ENCODE measurements at regions not wholly inside any gene's neighbourhood (a gene's known extent, or its start where the extent isn't known, plus 50 kb on each side); places are given as distances from the start of the nearest gene placed in this dataset.

GRCh38 chr2:209236377-209236776 lies 187.5 kb upstream of the MAP2 start:
- TF ChIP-seq EZH2phosphoT487 (IDR thresholded peaks at IDR 0.05; ENCODE audit: borderline replicate concordance): no peak
- TF ChIP-seq, protein P1, sequence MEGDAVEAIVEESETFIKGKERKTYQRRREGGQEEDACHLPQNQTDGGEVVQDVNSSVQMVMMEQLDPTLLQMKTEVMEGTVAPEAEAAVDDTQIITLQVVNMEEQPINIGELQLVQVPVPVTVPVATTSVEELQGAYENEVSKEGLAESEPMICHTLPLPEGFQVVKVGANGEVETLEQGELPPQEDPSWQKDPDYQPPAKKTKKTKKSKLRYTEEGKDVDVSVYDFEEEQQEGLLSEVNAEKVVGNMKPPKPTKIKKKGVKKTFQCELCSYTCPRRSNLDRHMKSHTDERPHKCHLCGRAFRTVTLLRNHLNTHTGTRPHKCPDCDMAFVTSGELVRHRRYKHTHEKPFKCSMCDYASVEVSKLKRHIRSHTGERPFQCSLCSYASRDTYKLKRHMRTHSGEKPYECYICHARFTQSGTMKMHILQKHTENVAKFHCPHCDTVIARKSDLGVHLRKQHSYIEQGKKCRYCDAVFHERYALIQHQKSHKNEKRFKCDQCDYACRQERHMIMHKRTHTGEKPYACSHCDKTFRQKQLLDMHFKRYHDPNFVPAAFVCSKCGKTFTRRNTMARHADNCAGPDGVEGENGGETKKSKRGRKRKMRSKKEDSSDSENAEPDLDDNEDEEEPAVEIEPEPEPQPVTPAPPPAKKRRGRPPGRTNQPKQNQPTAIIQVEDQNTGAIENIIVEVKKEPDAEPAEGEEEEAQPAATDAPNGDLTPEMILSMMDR (conservative IDR thresholded peaks at IDR 0.05; ENCODE audit: low read length): no peak
- no peaks in the 10 kb centered on the region for H3K36me3 ChIP-seq (ENCODE audit: insufficient read depth, low read length)
- H3K27me3 ChIP-seq (ENCODE audit: insufficient read depth, low read length, poor library complexity, severe bottlenecking): no peaks in the 10 kb centered on the region
- no peak overlapping the region for H3K4me3 ChIP-seq (ENCODE audit: low read length, poor library complexity, severe bottlenecking)
- H4K20me1 ChIP-seq (ENCODE audit: insufficient read depth, low read length, poor library complexity, severe bottlenecking): no peaks in the 10 kb centered on the region
- no peaks in the 10 kb centered on the region for H3K9me2 ChIP-seq (replicated peaks; ENCODE audit: low read depth, low read length)
- H3F3A ChIP-seq (ENCODE audit: low read depth): no peaks in the 10 kb centered on the region
- H3K9me3 ChIP-seq (ENCODE audit: insufficient read depth, low read depth, low read length): no peaks in the 10 kb centered on the region
- no peak overlapping the region for H3K4me2 ChIP-seq (ENCODE audit: low read depth, low read length, poor library complexity, severe bottlenecking)
- H2AFZ ChIP-seq (ENCODE audit: low read length): no peak overlapping the region
- no peaks in the 10 kb centered on the region for H3K79me2 ChIP-seq (ENCODE audit: insufficient read depth, low read length)
- no peak overlapping the region for H3K9ac ChIP-seq (ENCODE audit: low read depth, low read length, poor library complexity, severe bottlenecking)
- H3K4me1 ChIP-seq (ENCODE audit: insufficient read depth, low read length, poor library complexity, severe bottlenecking): no peaks in the 10 kb centered on the region

DNA sequence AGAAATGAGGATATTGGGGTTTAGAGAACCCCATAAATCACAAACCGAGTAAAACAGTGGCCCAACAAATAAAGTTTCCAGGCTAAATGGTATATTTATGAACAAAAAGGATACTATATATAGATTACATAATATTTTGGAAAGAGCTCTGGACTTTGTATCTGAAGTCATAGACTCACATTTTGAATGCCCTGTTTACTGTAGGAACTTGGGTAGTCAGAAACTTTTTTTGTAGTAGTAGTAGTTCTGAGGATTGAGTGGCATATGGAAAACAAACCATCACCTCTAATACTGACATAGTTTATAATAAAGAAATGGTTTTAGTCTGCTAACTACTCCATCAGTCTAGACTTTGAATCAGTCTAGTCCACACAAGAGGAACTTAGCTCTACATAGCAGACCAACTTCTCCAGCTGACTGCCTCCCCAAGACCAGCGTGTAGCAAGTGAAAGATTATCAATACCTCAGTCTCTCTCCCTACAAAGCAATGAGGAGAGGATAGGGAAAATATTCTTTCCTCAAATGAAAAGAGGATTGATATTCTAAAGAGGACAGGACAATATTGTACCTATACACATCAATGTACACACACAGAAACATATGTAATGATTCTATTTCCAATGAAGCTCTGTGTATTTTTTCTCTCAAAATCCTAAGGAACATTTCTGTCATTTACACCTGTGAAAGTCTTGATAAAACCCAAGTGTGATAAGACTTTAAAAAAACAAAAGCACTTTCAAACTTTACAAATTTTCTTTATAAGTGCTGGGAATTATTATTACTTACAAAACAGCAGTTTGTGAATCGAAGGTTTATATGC lies 184.9 kb upstream of the MAP2 start:
- no peak overlapping the region for H2AFZ ChIP-seq (ENCODE audit: low read length)
- no peaks in the 10 kb centered on the region for H3K36me3 ChIP-seq (ENCODE audit: insufficient read depth, low read length)
- no peaks in the 10 kb centered on the region for H3K4me1 ChIP-seq (ENCODE audit: insufficient read depth, low read length, poor library complexity, severe bottlenecking)
- no peak overlapping the region for H3K4me2 ChIP-seq (ENCODE audit: low read depth, low read length, poor library complexity, severe bottlenecking)
- H3K4me3 ChIP-seq (ENCODE audit: low read length, poor library complexity, severe bottlenecking): no peak overlapping the region
- no peak for TF ChIP-seq EZH2phosphoT487 (IDR thresholded peaks at IDR 0.05; ENCODE audit: borderline replicate concordance)
- TF ChIP-seq, protein P1 (conservative IDR thresholded peaks at IDR 0.05; ENCODE audit: low read length): no peak
- H3K79me2 ChIP-seq (ENCODE audit: insufficient read depth, low read length): no peaks in the 10 kb centered on the region
- no peaks in the 10 kb centered on the region for H3F3A ChIP-seq (ENCODE audit: low read depth)
- no peak overlapping the region for H3K9ac ChIP-seq (ENCODE audit: low read depth, low read length, poor library complexity, severe bottlenecking)
- H3K9me3 ChIP-seq (ENCODE audit: insufficient read depth, low read depth, low read length): no peaks in the 10 kb centered on the region
- H4K20me1 ChIP-seq (ENCODE audit: insufficient read depth, low read length, poor library complexity, severe bottlenecking): no peaks in the 10 kb centered on the region
- no peaks in the 10 kb centered on the region for H3K27me3 ChIP-seq (ENCODE audit: insufficient read depth, low read length, poor library complexity, severe bottlenecking)
- no peaks in the 10 kb centered on the region for H3K9me2 ChIP-seq (replicated peaks; ENCODE audit: low read depth, low read length)

DNA sequence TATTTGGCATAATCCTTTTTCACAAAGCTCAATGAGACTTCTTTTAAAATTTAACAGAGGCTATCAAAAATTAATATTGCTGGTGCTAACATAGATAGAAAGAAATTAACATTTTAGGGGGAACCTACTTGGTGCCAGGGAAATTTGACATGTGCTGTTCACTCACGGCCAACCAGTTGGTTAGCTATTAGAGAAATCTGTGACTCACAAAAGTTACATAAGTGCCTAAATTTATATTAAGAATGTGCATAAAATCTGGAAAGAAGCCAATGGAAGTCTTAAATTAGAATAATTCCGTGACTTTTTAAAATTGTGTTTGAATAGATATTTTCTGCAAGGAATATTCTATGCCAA lies 184.3 kb upstream of the MAP2 start:
- Histone ChIP-seq H3F3A (ENCODE audit: low read depth) (no peaks in the 10 kb centered on the region), H3K9me3 (ENCODE audit: insufficient read depth, low read depth, low read length) (no peaks in the 10 kb centered on the region), H3K79me2 (ENCODE audit: insufficient read depth, low read length) (no peaks in the 10 kb centered on the region), H3K4me2 (ENCODE audit: low read depth, low read length, poor library complexity, severe bottlenecking) (no peak overlapping the region), H3K9me2 (replicated peaks; ENCODE audit: low read depth, low read length) (no peaks in the 10 kb centered on the region), H4K20me1 (ENCODE audit: insufficient read depth, low read length, poor library complexity, severe bottlenecking) (no peaks in the 10 kb centered on the region), H3K4me1 (ENCODE audit: insufficient read depth, low read length, poor library complexity, severe bottlenecking) (no peaks in the 10 kb centered on the region), H3K36me3 (ENCODE audit: insufficient read depth, low read length) (no peaks in the 10 kb centered on the region), H3K4me3 (ENCODE audit: low read length, poor library complexity, severe bottlenecking) (no peak overlapping the region), H3K27me3 (ENCODE audit: insufficient read depth, low read length, poor library complexity, severe bottlenecking) (no peaks in the 10 kb centered on the region), H2AFZ (ENCODE audit: low read length) (no peak overlapping the region), H3K9ac (ENCODE audit: low read depth, low read length, poor library complexity, severe bottlenecking) (no peak overlapping the region)
- TF ChIP-seq, protein P1 (conservative IDR thresholded peaks at IDR 0.05; ENCODE audit: low read length): no peak
- no peak for TF ChIP-seq EZH2phosphoT487 (IDR thresholded peaks at IDR 0.05; ENCODE audit: borderline replicate concordance)

All from Loucy (cell line).